GM23248 (cell line): ENCODE measurements at regions not wholly inside any gene's neighbourhood (a gene's known extent, or its start where the extent isn't known, plus 50 kb on each side); places are given as distances from the start of the nearest gene placed in this dataset.

ENCODE experiments used
- EZH2 ChIP-seq: fragments of 200-600 bp; sonication (generic); IDR thresholded peaks from 2 replicates; pipeline ENCODE4 v1.6.1; 2018; ENCODE audit warnings: antibody characterized with exemption, mild to moderate bottlenecking; ENCODE audit not compliant: insufficient read depth, poor library complexity, severe bottlenecking
- EZH2phosphoT487 ChIP-seq: fragments of 200-600 bp; sonication (generic); IDR thresholded peaks from 2 replicates; pipeline ENCODE4 v1.6.1; 2018; ENCODE audit warnings: antibody characterized with exemption, moderate library complexity, mild to moderate bottlenecking, low read depth; ENCODE audit not compliant: insufficient read depth

DNA sequence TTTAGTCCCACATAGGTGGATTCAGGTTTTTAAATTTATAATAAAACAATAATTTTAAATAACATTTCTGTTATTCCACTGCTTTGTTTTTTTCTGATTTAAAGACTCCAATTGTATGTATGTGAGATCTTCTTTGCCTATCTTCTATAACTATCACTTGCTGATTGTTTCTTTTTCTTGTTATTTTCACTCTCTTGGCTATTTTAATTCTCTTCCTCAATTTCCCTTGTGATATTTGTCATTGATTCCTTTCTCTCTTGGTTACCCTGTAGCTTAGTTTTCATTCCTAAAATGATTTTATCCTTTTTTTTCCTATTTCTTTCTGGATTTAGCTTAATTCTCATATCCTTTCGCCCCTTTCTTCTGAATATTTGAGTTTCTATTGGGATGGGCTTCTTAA lies 227.3 kb upstream of the TENT5A start:
- TF ChIP-seq EZH2phosphoT487: no peak
- TF ChIP-seq EZH2: no peak
